PC-9 (cell line): ENCODE measurements at regions not wholly inside any gene's neighbourhood (a gene's known extent, or its start where the extent isn't known, plus 50 kb on each side); places are given as distances from the start of the nearest gene placed in this dataset.

Source experiments
- BruUV-seq: library from RNA; stranded (reverse); fragments of 400-500 nt; replicated peaks from 2 replicates; lab custom pipeline; 2021; lab: Mats Ljungman, UMichigan
- CTCF ChIA-PET: fragments of 300-600 bp; sonication (Branson Sonifier 250); formaldehyde crosslinking; loops from one replicate; lab custom pipeline; 2022; ENCODE audit warnings: antibody characterized with exemption; lab: Charles Lee
- POLR2A ChIA-PET: fragments of 300-600 bp; sonication (Branson Sonifier 250); formaldehyde crosslinking; loops from one replicate; lab custom pipeline; 2022; ENCODE audit warnings: antibody characterized with exemption; ENCODE audit not compliant: unreplicated experiment; lab: Charles Lee
- DNase-seq, 2 experiments: peaks; one replicate each; pipeline versions ENCODE4 v3.0.0 to v3.0.0-alpha.2; 2015 to 2022; ENCODE audit warnings: mixed read lengths in 1 of 2
- H2AFZ ChIP-seq: fragments of 200-600 bp; sonication (generic); 2 replicates; pipeline ENCODE4 v1.8.1; 2017; ENCODE audit warnings: antibody characterized with exemption
- H3F3A ChIP-seq: fragments of 200-600 bp; sonication (generic); 2 replicates; pipeline ENCODE4 v1.8.1; 2017; ENCODE audit warnings: antibody characterized with exemption, mild to moderate bottlenecking, low read depth; ENCODE audit not compliant: insufficient read depth
- H3K27ac ChIP-seq: fragments of 200-600 bp; sonication (generic); 2 replicates; pipeline ENCODE4 v1.6.1; 2016; ENCODE audit warnings: mixed run types
- H3K27me3 ChIP-seq: fragments of 200-600 bp; sonication (generic); 2 replicates; pipeline ENCODE4 v1.6.1; 2016; ENCODE audit warnings: low read depth, mixed run types; ENCODE audit not compliant: insufficient read depth
- H3K36me3 ChIP-seq: fragments of 200-600 bp; sonication (generic); 2 replicates; pipeline ENCODE4 v1.6.1; 2016; ENCODE audit warnings: low read depth, mixed run types
- H3K4me1 ChIP-seq: fragments of 200-600 bp; sonication (generic); replicated peaks from 2 replicates; pipeline ENCODE4 v1.6.1; 2016; ENCODE audit warnings: mixed run types; ENCODE audit not compliant: insufficient read depth
- H3K4me2 ChIP-seq: fragments of 200-600 bp; sonication (generic); 2 replicates; pipeline ENCODE4 v1.6.1; 2017; ENCODE audit warnings: mixed run types
- H3K4me3 ChIP-seq: fragments of 200-600 bp; sonication (generic); 2 replicates; pipeline ENCODE4 v1.6.1; 2016; ENCODE audit warnings: mixed run types
- H3K79me2 ChIP-seq: fragments of 200-600 bp; sonication (generic); 2 replicates; pipeline ENCODE4 v1.6.1; 2017; ENCODE audit warnings: low read depth, mixed run types
- H3K9me2 ChIP-seq: fragments of 200-600 bp; sonication (generic); 2 replicates; pipeline ENCODE4 v1.8.1; 2017; ENCODE audit warnings: mild to moderate bottlenecking; ENCODE audit not compliant: insufficient read depth
- H3K9me3 ChIP-seq: fragments of 200-600 bp; sonication (generic); 2 replicates; pipeline ENCODE4 v1.8.1; 2016; ENCODE audit warnings: low read depth; ENCODE audit not compliant: insufficient read depth
- H4K20me1 ChIP-seq: fragments of 200-600 bp; sonication (generic); 2 replicates; pipeline ENCODE4 v1.8.1; 2017; ENCODE audit not compliant: insufficient read depth
- EZH2 ChIP-seq: fragments of 200-600 bp; sonication (generic); IDR thresholded peaks from 2 replicates; pipeline ENCODE4 v1.8.0; 2017; ENCODE audit warnings: antibody characterized with exemption, low read depth
- intact Hi-C: fragments of 100-400 bp; cut with micrococcal nuclease; formaldehyde crosslinking; loops from one replicate; pipeline ENCODE4 v1.10.0; 2022; ENCODE audit not compliant: unreplicated experiment
- TF ChIP-seq, protein P1 (sequence below): fragments of 200-600 bp; sonication (generic); conservative IDR thresholded peaks from 2 replicates; pipeline ENCODE4 v1.6.1; 2017; ENCODE audit warnings: mixed run types, antibody characterized with exemption, mild to moderate bottlenecking, moderate library complexity

DNA sequence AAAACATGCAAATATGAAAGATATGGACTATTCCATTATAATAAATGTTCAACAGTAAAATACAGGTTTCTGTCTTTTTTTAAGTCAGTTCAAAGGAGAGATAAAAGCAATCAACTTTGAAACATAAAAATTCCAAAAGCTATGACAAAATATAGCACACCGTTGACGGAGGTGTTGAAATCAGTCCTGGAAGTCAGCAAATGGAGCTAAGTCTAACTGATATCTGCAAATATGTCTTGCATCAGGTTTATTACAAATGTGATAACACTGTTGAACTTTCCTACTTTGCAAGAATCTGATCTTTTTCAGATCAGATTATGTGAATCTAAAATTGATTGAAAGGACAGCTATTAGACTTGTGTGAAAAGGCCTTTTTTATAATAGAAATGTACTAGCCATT, 300.7 kb downstream of the SHOX2 start:
- ChIA-PET POLR2A (no interaction called here), CTCF (no interaction called here)
- H3K9me3 ChIP-seq, result peaks cover 9% of the 10 kb centered on the region; the same call in 1 of the 2 replicates
- H3K4me2 ChIP-seq, result no peak overlapping the region
- no peaks in the 10 kb centered on the region for H3F3A ChIP-seq
- no peaks in the 10 kb centered on the region for H3K27me3 ChIP-seq
- H3K27ac ChIP-seq, result no peak overlapping the region
- H4K20me1 ChIP-seq, result no peaks in the 10 kb centered on the region
- no peak for DNase-seq
- intact Hi-C loops, result no loop called here
- BruUV-seq, result no TSS peak
- no peaks in the 10 kb centered on the region for H3K9me2 ChIP-seq
- TF ChIP-seq, protein P1, sequence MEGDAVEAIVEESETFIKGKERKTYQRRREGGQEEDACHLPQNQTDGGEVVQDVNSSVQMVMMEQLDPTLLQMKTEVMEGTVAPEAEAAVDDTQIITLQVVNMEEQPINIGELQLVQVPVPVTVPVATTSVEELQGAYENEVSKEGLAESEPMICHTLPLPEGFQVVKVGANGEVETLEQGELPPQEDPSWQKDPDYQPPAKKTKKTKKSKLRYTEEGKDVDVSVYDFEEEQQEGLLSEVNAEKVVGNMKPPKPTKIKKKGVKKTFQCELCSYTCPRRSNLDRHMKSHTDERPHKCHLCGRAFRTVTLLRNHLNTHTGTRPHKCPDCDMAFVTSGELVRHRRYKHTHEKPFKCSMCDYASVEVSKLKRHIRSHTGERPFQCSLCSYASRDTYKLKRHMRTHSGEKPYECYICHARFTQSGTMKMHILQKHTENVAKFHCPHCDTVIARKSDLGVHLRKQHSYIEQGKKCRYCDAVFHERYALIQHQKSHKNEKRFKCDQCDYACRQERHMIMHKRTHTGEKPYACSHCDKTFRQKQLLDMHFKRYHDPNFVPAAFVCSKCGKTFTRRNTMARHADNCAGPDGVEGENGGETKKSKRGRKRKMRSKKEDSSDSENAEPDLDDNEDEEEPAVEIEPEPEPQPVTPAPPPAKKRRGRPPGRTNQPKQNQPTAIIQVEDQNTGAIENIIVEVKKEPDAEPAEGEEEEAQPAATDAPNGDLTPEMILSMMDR, result no peak
- no peak for TF ChIP-seq EZH2
- H3K4me1 ChIP-seq, result no peaks in the 10 kb centered on the region
- no peaks in the 10 kb centered on the region for H3K36me3 ChIP-seq
- H3K79me2 ChIP-seq, result no peaks in the 10 kb centered on the region
- H2AFZ ChIP-seq, result no peak overlapping the region
- H3K4me3 ChIP-seq, result no peak overlapping the region

DNA sequence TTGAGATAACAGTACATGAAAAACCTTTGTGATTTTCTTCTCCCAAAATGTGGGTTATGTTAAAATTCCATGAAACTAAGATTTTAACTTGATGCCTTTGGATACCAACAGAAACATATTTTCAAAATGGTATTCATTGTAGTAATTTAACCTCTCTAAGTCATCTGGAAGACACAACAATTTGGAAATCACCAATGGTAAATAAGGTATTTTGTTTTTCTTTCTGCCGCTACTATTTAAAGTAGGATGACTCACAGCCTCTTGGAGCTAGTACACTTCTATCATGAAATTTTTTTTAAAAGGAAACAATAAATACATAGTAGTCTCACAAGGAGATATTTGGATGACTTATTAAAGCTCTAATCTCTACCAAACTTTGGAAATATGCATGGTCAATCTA, 291.6 kb upstream of the VEPH1 start:
- H2AFZ ChIP-seq, result peak overlapping the region; percentile 29; the same call in 1 of the 2 replicates
- H3K4me3 ChIP-seq, result no peak overlapping the region
- no TSS peak for BruUV-seq

DNA sequence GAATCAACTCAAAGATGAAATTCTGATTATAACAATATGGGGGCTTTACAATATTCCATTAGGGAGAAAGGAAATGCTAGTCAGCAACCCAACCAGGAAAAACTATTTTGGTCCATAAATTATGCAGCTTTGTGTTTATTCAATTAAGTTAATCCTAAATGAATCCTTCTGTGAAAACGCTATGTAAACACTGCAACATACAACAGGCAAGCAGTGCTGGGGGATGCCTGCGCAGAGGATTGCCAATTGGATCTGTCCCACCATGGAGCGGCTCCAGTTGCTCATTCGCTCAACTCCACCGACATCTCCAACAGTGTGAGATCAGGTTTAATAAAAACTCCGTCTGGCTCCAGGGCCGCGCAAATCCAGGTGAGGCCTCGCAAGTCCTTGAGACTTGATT, 290.5 kb upstream of the VEPH1 start:
- no peaks in the 10 kb centered on the region for H3K79me2 ChIP-seq
- H3K4me3 ChIP-seq, result no peak overlapping the region
- no peaks in the 10 kb centered on the region for H3K27me3 ChIP-seq
- H3K4me1 ChIP-seq, result peaks cover 23% of the 10 kb centered on the region
- intact Hi-C loops, result no loop called here
- no peak for DNase-seq
- TF ChIP-seq, protein P1, result no peak
- TF ChIP-seq EZH2, result no peak
- no peaks in the 10 kb centered on the region for H3K9me3 ChIP-seq
- no peak overlapping the region for H3K27ac ChIP-seq
- H3K36me3 ChIP-seq, result no peaks in the 10 kb centered on the region
- H2AFZ ChIP-seq, result no peak overlapping the region
- no peaks in the 10 kb centered on the region for H4K20me1 ChIP-seq
- peaks cover 7% of the 10 kb centered on the region; the same call in 1 of the 2 replicates for H3F3A ChIP-seq
- ChIA-PET POLR2A (no interaction called here), CTCF (interaction anchor here (0.6 kb wide), 1 partner anchor 1282 kb away, joined by 3 read pairs; no protein-coding TSS in a partner anchor)
- no peak overlapping the region for H3K4me2 ChIP-seq
- no TSS peak for BruUV-seq
- no peaks in the 10 kb centered on the region for H3K9me2 ChIP-seq

More for the DNA sequence above, 291.6 kb upstream of the VEPH1 start:
- Histone ChIP-seq H3K79me2 (no peaks in the 10 kb centered on the region), H3K36me3 (no peaks in the 10 kb centered on the region), H3K27me3 (no peaks in the 10 kb centered on the region), H4K20me1 (no peaks in the 10 kb centered on the region), H3K9me3 (peaks cover 6% of the 10 kb centered on the region; the same call in 1 of the 2 replicates), H3K27ac (no peak overlapping the region), H3K4me1 (peaks cover 13% of the 10 kb centered on the region), H3K9me2 (no peaks in the 10 kb centered on the region), H3K4me2 (peak overlapping the region; percentile 6; the same call in 1 of the 2 replicates), H3F3A (no peaks in the 10 kb centered on the region)
- ChIA-PET CTCF (interaction anchor here (0.7 kb wide), 1 partner anchor 256 kb away, joined by 3 read pairs; no protein-coding TSS in a partner anchor), POLR2A (interaction anchor here (0.6 to 0.8 kb wide), 4 partner anchors 363 to 1405 kb away, joined by 5 to 12 read pairs (median 7); no protein-coding TSS in a partner anchor)
- intact Hi-C loops, result no loop called here
- peak in 1 of 2 experiments; percentile 45 for DNase-seq
- TF ChIP-seq, protein P1, result no peak
- no peak for TF ChIP-seq EZH2
